Ishikawa (cell line): ENCODE measurements at regions not wholly inside any gene's neighbourhood (a gene's known extent, or its start where the extent isn't known, plus 50 kb on each side); places are given as distances from the start of the nearest gene placed in this dataset.

Experiments
- CEBPB ChIP-seq: IDR thresholded peaks from 2 replicates; pipeline ENCODE4 v1.6.1; 2012
- CREB1 ChIP-seq: IDR thresholded peaks from 2 replicates; pipeline ENCODE4 v1.6.1; 2012; ENCODE audit warnings: low read depth
- EGR1 ChIP-seq: IDR thresholded peaks from 2 replicates; pipeline ENCODE4 v1.6.1; 2012
- EP300 ChIP-seq: IDR thresholded peaks from 2 replicates; pipeline ENCODE4 v1.6.1; 2012; ENCODE audit warnings: borderline replicate concordance
- FOXM1 ChIP-seq: IDR thresholded peaks from 2 replicates; pipeline ENCODE4 v1.6.1; 2012; ENCODE audit warnings: low read depth, borderline replicate concordance
- NFIC ChIP-seq: IDR thresholded peaks from 2 replicates; pipeline ENCODE4 v1.6.1; 2012
- RAD21 ChIP-seq: IDR thresholded peaks from 2 replicates; pipeline ENCODE4 v1.6.1; 2012; ENCODE audit warnings: low read depth
- TAF1 ChIP-seq: IDR thresholded peaks from 2 replicates; pipeline ENCODE4 v1.6.1; 2012; ENCODE audit warnings: low read depth, mild to moderate bottlenecking
- TCF12 ChIP-seq: IDR thresholded peaks from 2 replicates; pipeline ENCODE4 v1.6.1; 2012; ENCODE audit warnings: low read depth
- TEAD4 ChIP-seq: IDR thresholded peaks from 2 replicates; pipeline ENCODE4 v1.6.1; 2012
- YY1 ChIP-seq: IDR thresholded peaks from 2 replicates; pipeline ENCODE4 v1.6.1; 2012; ENCODE audit warnings: low read depth
- ZBTB7A ChIP-seq: IDR thresholded peaks from 2 replicates; pipeline ENCODE4 v1.6.1; 2012; ENCODE audit warnings: low read depth
- TF ChIP-seq, protein P1 (sequence below): IDR thresholded peaks from 2 replicates; pipeline ENCODE4 v1.6.1; 2012; ENCODE audit warnings: low read depth, mild to moderate bottlenecking
- TF ChIP-seq, protein P2 (sequence below): IDR thresholded peaks from 2 replicates; pipeline ENCODE4 v1.6.1; 2012
- TF ChIP-seq, protein P3 (sequence below): IDR thresholded peaks from 2 replicates; pipeline ENCODE4 v1.6.1; 2012

DNA sequence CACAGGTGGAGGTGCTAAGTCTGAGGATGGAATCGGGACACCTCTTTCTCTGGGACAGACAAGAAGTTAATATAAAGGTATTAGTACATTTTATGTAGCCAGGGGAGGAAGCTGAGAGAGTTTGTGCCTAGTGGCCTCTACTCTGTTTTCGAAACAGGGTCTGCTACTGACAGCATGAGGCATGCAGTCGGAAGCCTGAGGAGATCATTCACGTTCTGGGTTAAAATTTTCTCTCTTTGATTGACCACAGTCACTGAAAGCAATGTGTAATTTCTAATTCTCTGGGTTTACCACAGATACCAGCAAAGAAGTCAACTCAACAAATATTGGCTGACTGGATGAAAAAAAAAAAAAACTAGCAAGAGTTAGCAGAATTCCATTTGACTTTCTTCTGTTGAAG, 53.3 kb upstream of the KCTD7 start:
- no peak for TF ChIP-seq ZBTB7A
- TF ChIP-seq, protein P1, sequence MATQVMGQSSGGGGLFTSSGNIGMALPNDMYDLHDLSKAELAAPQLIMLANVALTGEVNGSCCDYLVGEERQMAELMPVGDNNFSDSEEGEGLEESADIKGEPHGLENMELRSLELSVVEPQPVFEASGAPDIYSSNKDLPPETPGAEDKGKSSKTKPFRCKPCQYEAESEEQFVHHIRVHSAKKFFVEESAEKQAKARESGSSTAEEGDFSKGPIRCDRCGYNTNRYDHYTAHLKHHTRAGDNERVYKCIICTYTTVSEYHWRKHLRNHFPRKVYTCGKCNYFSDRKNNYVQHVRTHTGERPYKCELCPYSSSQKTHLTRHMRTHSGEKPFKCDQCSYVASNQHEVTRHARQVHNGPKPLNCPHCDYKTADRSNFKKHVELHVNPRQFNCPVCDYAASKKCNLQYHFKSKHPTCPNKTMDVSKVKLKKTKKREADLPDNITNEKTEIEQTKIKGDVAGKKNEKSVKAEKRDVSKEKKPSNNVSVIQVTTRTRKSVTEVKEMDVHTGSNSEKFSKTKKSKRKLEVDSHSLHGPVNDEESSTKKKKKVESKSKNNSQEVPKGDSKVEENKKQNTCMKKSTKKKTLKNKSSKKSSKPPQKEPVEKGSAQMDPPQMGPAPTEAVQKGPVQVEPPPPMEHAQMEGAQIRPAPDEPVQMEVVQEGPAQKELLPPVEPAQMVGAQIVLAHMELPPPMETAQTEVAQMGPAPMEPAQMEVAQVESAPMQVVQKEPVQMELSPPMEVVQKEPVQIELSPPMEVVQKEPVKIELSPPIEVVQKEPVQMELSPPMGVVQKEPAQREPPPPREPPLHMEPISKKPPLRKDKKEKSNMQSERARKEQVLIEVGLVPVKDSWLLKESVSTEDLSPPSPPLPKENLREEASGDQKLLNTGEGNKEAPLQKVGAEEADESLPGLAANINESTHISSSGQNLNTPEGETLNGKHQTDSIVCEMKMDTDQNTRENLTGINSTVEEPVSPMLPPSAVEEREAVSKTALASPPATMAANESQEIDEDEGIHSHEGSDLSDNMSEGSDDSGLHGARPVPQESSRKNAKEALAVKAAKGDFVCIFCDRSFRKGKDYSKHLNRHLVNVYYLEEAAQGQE: no peak
- TF ChIP-seq TCF12: no peak
- no peak for TF ChIP-seq TEAD4
- TF ChIP-seq, protein P2, sequence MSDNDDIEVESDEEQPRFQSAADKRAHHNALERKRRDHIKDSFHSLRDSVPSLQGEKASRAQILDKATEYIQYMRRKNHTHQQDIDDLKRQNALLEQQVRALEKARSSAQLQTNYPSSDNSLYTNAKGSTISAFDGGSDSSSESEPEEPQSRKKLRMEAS: no peak
- no peak for TF ChIP-seq EGR1
- no peak for TF ChIP-seq RAD21
- no peak for TF ChIP-seq YY1
- no peak for TF ChIP-seq CEBPB
- TF ChIP-seq NFIC: no peak
- no peak for TF ChIP-seq FOXM1
- TF ChIP-seq TAF1: no peak
- TF ChIP-seq EP300: no peak
- TF ChIP-seq CREB1: no peak
- TF ChIP-seq, protein P3, sequence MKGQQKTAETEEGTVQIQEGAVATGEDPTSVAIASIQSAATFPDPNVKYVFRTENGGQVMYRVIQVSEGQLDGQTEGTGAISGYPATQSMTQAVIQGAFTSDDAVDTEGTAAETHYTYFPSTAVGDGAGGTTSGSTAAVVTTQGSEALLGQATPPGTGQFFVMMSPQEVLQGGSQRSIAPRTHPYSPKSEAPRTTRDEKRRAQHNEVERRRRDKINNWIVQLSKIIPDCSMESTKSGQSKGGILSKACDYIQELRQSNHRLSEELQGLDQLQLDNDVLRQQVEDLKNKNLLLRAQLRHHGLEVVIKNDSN: no peak

DNA sequence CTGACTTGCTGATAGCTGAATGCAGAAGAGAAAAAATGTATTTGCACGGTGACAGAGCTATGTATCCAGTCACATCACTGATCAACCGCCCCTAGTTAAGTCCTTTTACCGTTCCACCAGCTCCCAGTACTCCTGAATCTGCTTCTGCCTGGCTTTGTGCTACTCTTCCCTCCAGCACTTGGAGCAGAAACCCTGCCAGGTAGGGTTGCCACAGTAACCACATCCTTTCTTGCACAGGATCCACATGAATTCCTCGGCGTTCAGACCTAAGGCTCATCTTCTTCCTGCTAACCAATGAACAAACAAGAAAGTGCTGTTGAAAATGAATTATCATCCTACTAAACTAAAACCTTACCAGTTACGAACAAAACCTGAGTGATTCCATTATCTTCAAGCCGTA, 52.0 kb upstream of the KCTD7 start:
- no peak for TF ChIP-seq CEBPB
- no peak for TF ChIP-seq CREB1
- TF ChIP-seq, protein P3: no peak
- no peak for TF ChIP-seq TEAD4
- TF ChIP-seq FOXM1: no peak
- no peak for TF ChIP-seq TAF1
- no peak for TF ChIP-seq ZBTB7A
- TF ChIP-seq RAD21: no peak
- no peak for TF ChIP-seq EP300
- no peak for TF ChIP-seq EGR1
- TF ChIP-seq TCF12: no peak
- TF ChIP-seq, protein P1: no peak
- no peak for TF ChIP-seq YY1
